OCI-LY7 (cell line): ENCODE measurements at regions not wholly inside any gene's neighbourhood (a gene's known extent, or its start where the extent isn't known, plus 50 kb on each side); places are given as distances from the start of the nearest gene placed in this dataset.

Experiments used
- BruUV-seq: library from RNA; stranded (reverse); fragments of 400-500 nt; replicated peaks from 2 replicates; lab custom pipeline; 2021; lab: Mats Ljungman, UMichigan
- CTCF ChIA-PET: fragments of 300-600 bp; sonication (Branson Sonifier 250); formaldehyde crosslinking; loops from one replicate; lab custom pipeline; 2022; ENCODE audit warnings: antibody characterized with exemption; ENCODE audit not compliant: unreplicated experiment; lab: Charles Lee
- POLR2A ChIA-PET: fragments of 300-600 bp; sonication (Branson Sonifier 250); formaldehyde crosslinking; loops from one replicate; lab custom pipeline; 2022; ENCODE audit warnings: antibody characterized with exemption; lab: Charles Lee
- DNase-seq: peaks from one replicate; pipeline ENCODE4 v3.0.0-alpha.2; 2015; ENCODE audit warnings: low spot score
- H2AFZ ChIP-seq: fragments of 200-600 bp; sonication (generic), shearing (Covaris generic); 2 replicates; pipeline ENCODE4 v1.6.1; 2014; ENCODE audit warnings: mild to moderate bottlenecking, antibody characterized with exemption, low read length, moderate library complexity
- H3K27ac ChIP-seq: fragments of 200-600 bp; sonication (generic); 2 replicates; pipeline ENCODE4 v1.5.1; 2014; ENCODE audit warnings: mixed run types, low read depth, mild to moderate bottlenecking, moderate library complexity, low read length, inconsistent platforms; ENCODE audit not compliant: poor library complexity, severe bottlenecking
- H3K36me3 ChIP-seq: fragments of 200-600 bp; sonication (generic); 2 replicates; pipeline ENCODE4 v1.6.1; 2014; ENCODE audit warnings: mild to moderate bottlenecking, antibody characterized with exemption, low read length, moderate library complexity, mixed read lengths; ENCODE audit not compliant: insufficient read depth
- H3K4me1 ChIP-seq: fragments of 200-600 bp; sonication (generic); 2 replicates; pipeline ENCODE4 v1.5.1; 2014; ENCODE audit warnings: mild to moderate bottlenecking, low read length; ENCODE audit not compliant: insufficient read depth, poor library complexity, severe bottlenecking
- H3K4me2 ChIP-seq: fragments of 200-600 bp; sonication (generic); 2 replicates; pipeline ENCODE4 v1.6.1; 2014; ENCODE audit warnings: mild to moderate bottlenecking, low read length
- H3K4me3 ChIP-seq: fragments of 200-600 bp; sonication (generic); 2 replicates; pipeline ENCODE4 v1.5.1; 2014; ENCODE audit warnings: mild to moderate bottlenecking, low read depth, low read length; ENCODE audit not compliant: poor library complexity, severe bottlenecking
- H3K79me2 ChIP-seq: fragments of 200-600 bp; sonication (generic); 2 replicates; pipeline ENCODE4 v1.6.1; 2016; ENCODE audit warnings: low read depth, mild to moderate bottlenecking, low read length, moderate library complexity, mixed read lengths; ENCODE audit not compliant: insufficient read depth
- H3K9me2 ChIP-seq: fragments of 200-600 bp; sonication (generic); 2 replicates; pipeline ENCODE4 v1.6.1; 2016; ENCODE audit warnings: mild to moderate bottlenecking, low read length, mixed read lengths; ENCODE audit not compliant: insufficient read depth
- H3K9me3 ChIP-seq: fragments of 200-600 bp; sonication (generic); 2 replicates; pipeline ENCODE4 v1.6.1; 2014; ENCODE audit warnings: mild to moderate bottlenecking, mixed run types, low read length, mixed read lengths
- H4K20me1 ChIP-seq: fragments of 200-600 bp; sonication (generic); 2 replicates; pipeline ENCODE4 v1.6.1; 2014; ENCODE audit warnings: mild to moderate bottlenecking, antibody characterized with exemption, low read length, moderate library complexity, mixed read lengths; ENCODE audit not compliant: insufficient read depth
- EZH2phosphoT487 ChIP-seq: fragments of 200-600 bp; sonication (generic); IDR thresholded peaks from 2 replicates; pipeline ENCODE4 v1.6.1; 2018; ENCODE audit warnings: low read depth, borderline replicate concordance, mild to moderate bottlenecking, mixed run types, antibody characterized with exemption, low read length, moderate library complexity, mixed read lengths
- intact Hi-C: fragments of 100-400 bp; cut with micrococcal nuclease; formaldehyde crosslinking; loops from one replicate; pipeline ENCODE4 v1.10.0; 2022; ENCODE audit not compliant: unreplicated experiment
- TF ChIP-seq, protein P1 (sequence below): fragments of 200-600 bp; sonication (generic); conservative IDR thresholded peaks from 2 replicates; pipeline ENCODE4 v1.5.1; 2014; ENCODE audit warnings: mild to moderate bottlenecking, antibody characterized with exemption, low read length, moderate library complexity, mixed read lengths

DNA sequence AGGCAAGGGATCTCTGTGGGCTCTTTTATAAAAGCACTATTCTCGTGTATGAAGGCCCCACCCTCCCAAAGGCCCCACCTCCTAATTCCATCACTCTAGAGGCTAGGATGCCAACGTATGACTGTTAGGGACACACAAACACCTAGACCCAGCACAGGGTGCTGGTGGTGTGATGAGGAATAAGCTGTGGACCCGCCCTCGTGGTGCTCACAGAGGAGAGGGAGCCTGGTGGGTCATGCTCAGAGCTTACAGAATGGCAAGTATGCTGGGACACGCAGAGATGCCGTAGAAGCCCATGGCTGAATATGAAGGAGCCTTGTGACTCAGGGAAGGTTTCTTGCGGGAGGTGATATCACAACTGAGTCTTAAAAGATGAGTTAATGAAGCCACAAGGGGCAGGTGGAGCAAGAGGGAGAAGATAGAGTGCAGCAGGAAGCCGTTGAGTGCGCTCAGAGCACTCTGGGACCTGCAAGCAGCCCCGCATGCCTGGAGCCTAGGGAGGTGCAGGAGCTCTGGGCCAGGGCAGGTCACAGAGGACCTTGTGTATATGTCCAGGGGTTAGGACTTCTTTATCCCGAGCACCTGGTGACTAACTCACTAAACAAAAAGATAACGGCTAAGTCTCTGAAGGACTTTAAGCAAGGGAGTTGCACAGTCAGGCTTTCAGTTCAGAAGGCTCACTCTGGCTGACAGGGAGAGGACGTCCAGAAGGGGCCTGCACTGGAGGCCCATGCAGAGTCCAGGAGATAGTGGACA lies 160.9 kb downstream of the TRIM29 start:
- POLR2A ChIA-PET = no interaction called here
- CTCF ChIA-PET = no interaction called here
- no TSS peak for BruUV-seq

DNA sequence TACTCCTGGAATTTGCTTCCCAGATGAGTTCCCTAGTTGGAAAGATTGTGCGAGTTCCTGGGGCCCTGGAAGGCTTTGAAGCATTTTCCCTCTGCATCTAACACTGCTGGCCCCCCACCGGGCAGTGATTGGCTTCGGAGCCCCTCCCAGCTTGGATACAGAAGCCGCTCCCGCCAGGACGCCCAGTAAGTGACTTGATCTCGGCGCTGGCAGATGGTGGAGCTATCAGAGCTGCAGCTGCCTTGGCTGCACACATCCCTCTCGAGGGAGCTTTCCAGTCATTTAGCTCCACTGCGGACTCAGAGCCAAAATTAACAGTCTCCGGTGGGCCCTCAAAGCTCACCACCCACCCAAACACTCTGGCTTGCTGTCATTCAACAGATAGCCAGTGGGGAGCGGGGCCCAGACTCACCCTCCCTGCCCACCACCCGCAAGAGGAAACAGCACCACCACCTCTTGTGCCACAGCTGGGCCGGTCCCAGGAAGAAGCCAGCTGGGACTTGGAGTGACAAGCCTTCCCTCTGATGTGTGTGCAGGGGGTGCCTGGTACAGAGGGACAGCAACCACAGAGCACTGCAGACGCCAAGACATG lies 162.3 kb downstream of the TRIM29 start:
- POLR2A ChIA-PET = no interaction called here
- no peak overlapping the region for H3K4me2 ChIP-seq
- H3K9me3 ChIP-seq = no peaks in the 10 kb centered on the region
- intact Hi-C loops = no loop called here
- no peak overlapping the region for H3K27ac ChIP-seq
- H2AFZ ChIP-seq = no peak overlapping the region
- BruUV-seq = no TSS peak
- H3K36me3 ChIP-seq = no peaks in the 10 kb centered on the region
- TF ChIP-seq, protein P1, sequence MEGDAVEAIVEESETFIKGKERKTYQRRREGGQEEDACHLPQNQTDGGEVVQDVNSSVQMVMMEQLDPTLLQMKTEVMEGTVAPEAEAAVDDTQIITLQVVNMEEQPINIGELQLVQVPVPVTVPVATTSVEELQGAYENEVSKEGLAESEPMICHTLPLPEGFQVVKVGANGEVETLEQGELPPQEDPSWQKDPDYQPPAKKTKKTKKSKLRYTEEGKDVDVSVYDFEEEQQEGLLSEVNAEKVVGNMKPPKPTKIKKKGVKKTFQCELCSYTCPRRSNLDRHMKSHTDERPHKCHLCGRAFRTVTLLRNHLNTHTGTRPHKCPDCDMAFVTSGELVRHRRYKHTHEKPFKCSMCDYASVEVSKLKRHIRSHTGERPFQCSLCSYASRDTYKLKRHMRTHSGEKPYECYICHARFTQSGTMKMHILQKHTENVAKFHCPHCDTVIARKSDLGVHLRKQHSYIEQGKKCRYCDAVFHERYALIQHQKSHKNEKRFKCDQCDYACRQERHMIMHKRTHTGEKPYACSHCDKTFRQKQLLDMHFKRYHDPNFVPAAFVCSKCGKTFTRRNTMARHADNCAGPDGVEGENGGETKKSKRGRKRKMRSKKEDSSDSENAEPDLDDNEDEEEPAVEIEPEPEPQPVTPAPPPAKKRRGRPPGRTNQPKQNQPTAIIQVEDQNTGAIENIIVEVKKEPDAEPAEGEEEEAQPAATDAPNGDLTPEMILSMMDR = no peak
- TF ChIP-seq EZH2phosphoT487 = no peak
- H3K9me2 ChIP-seq = no peaks in the 10 kb centered on the region
- DNase-seq = no peak
- H4K20me1 ChIP-seq = no peaks in the 10 kb centered on the region
- H3K4me1 ChIP-seq = no peaks in the 10 kb centered on the region
- H3K79me2 ChIP-seq = no peaks in the 10 kb centered on the region
- CTCF ChIA-PET = no interaction called here
- no peak overlapping the region for H3K4me3 ChIP-seq

More for the DNA sequence above, 160.9 kb downstream of the TRIM29 start:
- no peak overlapping the region for H3K4me2 ChIP-seq
- no peak overlapping the region for H3K27ac ChIP-seq
- H4K20me1 ChIP-seq = no peaks in the 10 kb centered on the region
- H3K4me3 ChIP-seq = no peak overlapping the region
- no peaks in the 10 kb centered on the region for H3K4me1 ChIP-seq
- TF ChIP-seq, protein P1 = no peak
- no peak for TF ChIP-seq EZH2phosphoT487
- H2AFZ ChIP-seq = no peak overlapping the region
- H3K9me2 ChIP-seq = no peaks in the 10 kb centered on the region
- no peaks in the 10 kb centered on the region for H3K79me2 ChIP-seq
- intact Hi-C loops = no loop called here
- DNase-seq = no peak
- H3K36me3 ChIP-seq = no peaks in the 10 kb centered on the region
- no peaks in the 10 kb centered on the region for H3K9me3 ChIP-seq

DNA sequence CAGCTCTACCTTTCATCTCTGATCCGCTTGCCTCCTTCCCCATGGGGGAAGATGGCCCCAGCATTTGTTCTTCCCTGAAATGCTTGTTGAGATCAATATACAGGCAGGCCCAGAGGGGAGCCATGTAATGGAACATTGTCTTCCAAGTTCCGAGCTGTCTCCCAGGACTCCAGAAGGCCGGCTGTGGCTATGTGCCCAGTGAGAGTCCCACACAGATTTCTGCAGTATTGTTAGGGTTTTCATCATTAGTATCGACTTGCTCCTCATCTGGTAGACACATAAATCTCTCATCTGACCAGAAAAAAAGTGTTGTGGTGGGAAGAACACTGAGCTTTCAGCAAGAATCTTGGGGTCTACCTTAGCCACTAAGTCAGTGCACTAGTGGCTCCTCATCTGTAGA lies 163.4 kb downstream of the TRIM29 start:
- Histone ChIP-seq H3K4me1 (no peaks in the 10 kb centered on the region), H3K79me2 (no peaks in the 10 kb centered on the region), H3K36me3 (no peaks in the 10 kb centered on the region), H3K27ac (no peak overlapping the region), H3K4me3 (no peak overlapping the region), H3K9me3 (no peaks in the 10 kb centered on the region), H4K20me1 (no peaks in the 10 kb centered on the region), H3K4me2 (no peak overlapping the region), H2AFZ (no peak overlapping the region), H3K9me2 (no peaks in the 10 kb centered on the region)
- intact Hi-C loops = no loop called here
- ChIA-PET POLR2A (no interaction called here), CTCF (no interaction called here)
- TF ChIP-seq, protein P1 = no peak
- TF ChIP-seq EZH2phosphoT487 = no peak
- no peak for DNase-seq
- BruUV-seq = no TSS peak
